ENCODE measurements at regions not wholly inside any gene's neighbourhood (a gene's known extent, or its start where the extent isn't known, plus 50 kb on each side); places are given as distances from the start of the nearest gene placed in this dataset.

- POLR2A ChIA-PET, result no interaction called here
- Mint-ChIP-seq H3K27ac (no peak overlapping the region), H3K4me1 (no peaks in the 10 kb centered on the region), H3K9me3 (no peaks in the 10 kb centered on the region), H3K27me3 (peaks cover 3% of the 10 kb centered on the region), H3K4me3 (no peak overlapping the region), H3K36me3 (no peaks in the 10 kb centered on the region)
- ATAC-seq (ENCODE audit: low read depth), result no peak
- DNase-seq, result no peak
These were observed 141.6 kb downstream of the FBXO8 start for GRCh38 chr4:174141876-174142275.

DNA sequence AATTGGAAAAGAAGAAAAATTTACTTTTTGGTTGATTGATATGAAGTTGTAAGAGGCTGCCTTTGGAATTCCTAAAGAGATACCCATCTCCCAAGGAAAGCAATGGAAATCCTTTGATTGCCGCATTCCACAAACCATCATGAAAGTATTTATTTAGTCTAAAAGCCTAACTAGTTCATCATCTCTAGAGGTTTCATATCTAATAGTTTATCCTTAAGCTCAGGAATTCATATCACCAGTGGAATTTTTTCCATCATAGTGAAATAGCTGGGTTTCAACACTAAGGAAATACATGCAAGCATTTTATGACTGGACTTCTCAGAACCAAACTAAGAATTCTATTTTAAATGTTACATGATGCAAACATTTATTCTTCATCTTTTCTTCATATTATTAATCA lies 144.9 kb downstream of the FBXO8 start:
- peaks cover 8% of the 10 kb centered on the region for H3K27me3 Mint-ChIP-seq
- H3K27ac Mint-ChIP-seq, result no peak overlapping the region
- H3K4me3 Mint-ChIP-seq, result no peak overlapping the region
- no peak for ATAC-seq (ENCODE audit: low read depth)
- no peaks in the 10 kb centered on the region for H3K4me1 Mint-ChIP-seq
- POLR2A ChIA-PET, result no interaction called here
- DNase-seq, result no peak
- no peaks in the 10 kb centered on the region for H3K36me3 Mint-ChIP-seq
- no peaks in the 10 kb centered on the region for H3K9me3 Mint-ChIP-seq

- Mint-ChIP-seq H3K27me3 (peaks cover 5% of the 10 kb centered on the region), H3K4me3 (no peak overlapping the region), H3K27ac (no peak overlapping the region), H3K9me3 (no peaks in the 10 kb centered on the region), H3K36me3 (no peaks in the 10 kb centered on the region), H3K4me1 (no peaks in the 10 kb centered on the region)
- ATAC-seq (ENCODE audit: low read depth) (no peak), DNase-seq (no peak)
- POLR2A ChIA-PET, result no interaction called here
These were observed 145.8 kb downstream of the FBXO8 start for GRCh38 chr4:174137698-174138097.

- H3K27me3 Mint-ChIP-seq, result peaks cover 5% of the 10 kb centered on the region
- no peak for ATAC-seq (ENCODE audit: low read depth)
- no peaks in the 10 kb centered on the region for H3K9me3 Mint-ChIP-seq
- no peak overlapping the region for H3K4me3 Mint-ChIP-seq
- H3K27ac Mint-ChIP-seq, result no peak overlapping the region
- POLR2A ChIA-PET, result no interaction called here
- H3K4me1 Mint-ChIP-seq, result no peaks in the 10 kb centered on the region
- no peaks in the 10 kb centered on the region for H3K36me3 Mint-ChIP-seq
- no peak for DNase-seq
These were observed 147.5 kb downstream of the FBXO8 start for GRCh38 chr4:174135936-174136406.

GRCh38 chr4:174135530-174135929 lies 147.9 kb downstream of the FBXO8 start:
- Mint-ChIP-seq H3K27me3 (peaks cover 5% of the 10 kb centered on the region), H3K4me1 (no peaks in the 10 kb centered on the region), H3K9me3 (no peaks in the 10 kb centered on the region), H3K4me3 (no peak overlapping the region), H3K27ac (no peak overlapping the region), H3K36me3 (no peaks in the 10 kb centered on the region)
- no peak for DNase-seq
- ATAC-seq (ENCODE audit: low read depth), result no peak
- POLR2A ChIA-PET, result no interaction called here

GRCh38 chr4:174134361-174134760 lies 149.1 kb downstream of the FBXO8 start:
- Mint-ChIP-seq H3K27ac (no peak overlapping the region), H3K4me1 (no peaks in the 10 kb centered on the region), H3K4me3 (no peak overlapping the region), H3K36me3 (no peaks in the 10 kb centered on the region), H3K9me3 (no peaks in the 10 kb centered on the region), H3K27me3 (peaks cover 5% of the 10 kb centered on the region)
- DNase-seq (no peak), ATAC-seq (ENCODE audit: low read depth) (no peak)
- POLR2A ChIA-PET, result no interaction called here

GRCh38 chr4:174133551-174133950 lies 149.9 kb downstream of the FBXO8 start:
- H3K4me3 Mint-ChIP-seq, result no peak overlapping the region
- POLR2A ChIA-PET, result no interaction called here
- no peak overlapping the region for H3K27ac Mint-ChIP-seq
- H3K27me3 Mint-ChIP-seq, result peaks cover 5% of the 10 kb centered on the region
- ATAC-seq (ENCODE audit: low read depth) (no peak), DNase-seq (no peak)
- no peaks in the 10 kb centered on the region for H3K9me3 Mint-ChIP-seq
- H3K36me3 Mint-ChIP-seq, result no peaks in the 10 kb centered on the region
- no peaks in the 10 kb centered on the region for H3K4me1 Mint-ChIP-seq

DNA sequence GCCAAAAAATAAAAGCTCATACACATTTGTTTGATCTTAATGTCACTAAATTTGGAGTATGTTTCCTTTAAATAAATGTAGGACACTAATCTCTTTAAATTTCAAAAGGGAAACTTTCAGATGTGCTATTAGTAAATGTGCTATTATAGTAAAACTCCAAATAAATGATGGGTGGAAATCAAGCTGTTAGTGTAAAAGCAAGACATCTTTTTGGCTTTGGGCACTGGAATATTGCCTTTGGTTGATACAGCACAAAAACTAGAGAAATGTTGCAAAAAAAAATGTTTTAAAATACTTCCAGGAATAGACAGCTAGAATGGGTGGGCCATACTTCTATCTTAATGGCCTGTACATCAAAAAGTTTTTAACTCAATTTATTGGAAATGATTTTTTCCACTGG lies 151.6 kb downstream of the FBXO8 start:
- H3K27ac Mint-ChIP-seq, result no peak overlapping the region
- no peaks in the 10 kb centered on the region for H3K36me3 Mint-ChIP-seq
- DNase-seq, result no peak
- peaks cover 5% of the 10 kb centered on the region for H3K27me3 Mint-ChIP-seq
- ATAC-seq (ENCODE audit: low read depth), result no peak
- H3K4me1 Mint-ChIP-seq, result no peaks in the 10 kb centered on the region
- H3K9me3 Mint-ChIP-seq, result no peaks in the 10 kb centered on the region
- H3K4me3 Mint-ChIP-seq, result no peak overlapping the region
- POLR2A ChIA-PET, result no interaction called here

GRCh38 chr4:174122705-174123104 lies 160.8 kb downstream of the FBXO8 start:
- H3K36me3 Mint-ChIP-seq, result no peaks in the 10 kb centered on the region
- peaks cover 2% of the 10 kb centered on the region for H3K4me1 Mint-ChIP-seq
- DNase-seq (no peak), ATAC-seq (ENCODE audit: low read depth) (no peak)
- POLR2A ChIA-PET, result no interaction called here
- H3K27ac Mint-ChIP-seq, result no peak overlapping the region
- no peaks in the 10 kb centered on the region for H3K9me3 Mint-ChIP-seq
- H3K27me3 Mint-ChIP-seq, result peaks cover 21% of the 10 kb centered on the region
- H3K4me3 Mint-ChIP-seq, result no peak overlapping the region

DNA sequence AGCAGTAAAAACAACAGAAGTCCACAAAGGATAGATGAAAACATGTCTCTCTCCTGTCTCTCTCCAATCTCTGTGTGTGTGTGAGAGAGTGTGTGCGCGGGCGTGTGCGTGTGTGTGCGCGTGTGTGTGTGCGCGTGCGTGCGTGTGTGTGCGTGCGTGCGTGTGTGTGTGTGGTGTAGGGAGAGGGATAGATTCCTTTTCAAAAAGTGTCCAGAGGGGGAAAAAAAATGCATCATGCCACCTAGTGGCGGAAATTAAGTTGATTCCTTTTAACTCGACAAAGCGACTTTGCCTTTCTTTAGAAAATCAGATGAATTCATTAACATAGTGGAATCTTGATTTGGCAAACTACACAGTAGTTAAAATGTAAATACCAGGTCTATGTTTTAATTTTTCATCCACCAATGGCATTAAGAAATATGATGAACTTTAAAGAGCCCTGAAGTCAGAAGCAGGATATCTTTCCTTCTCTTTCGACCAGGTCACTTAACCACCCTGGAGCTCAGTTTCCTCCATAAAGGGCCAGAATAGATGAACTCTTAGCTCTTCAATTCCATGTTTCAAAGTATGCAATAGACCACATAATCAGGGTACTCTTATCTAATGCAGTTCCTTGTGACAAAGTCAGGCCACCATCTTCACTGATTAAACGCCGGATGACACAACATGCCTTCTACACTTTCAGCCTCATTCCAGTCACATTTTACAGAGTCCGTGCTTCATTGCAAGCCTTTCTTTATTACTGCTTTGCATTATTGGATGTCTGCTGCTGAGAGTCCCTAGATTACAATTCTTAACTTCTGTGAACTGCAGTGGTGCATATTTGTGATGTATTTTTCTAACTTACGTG lies 162.8 kb downstream of the FBXO8 start:
- no peak overlapping the region for H3K27ac Mint-ChIP-seq
- peaks cover 21% of the 10 kb centered on the region for H3K27me3 Mint-ChIP-seq
- DNase-seq, result no peak

DNA sequence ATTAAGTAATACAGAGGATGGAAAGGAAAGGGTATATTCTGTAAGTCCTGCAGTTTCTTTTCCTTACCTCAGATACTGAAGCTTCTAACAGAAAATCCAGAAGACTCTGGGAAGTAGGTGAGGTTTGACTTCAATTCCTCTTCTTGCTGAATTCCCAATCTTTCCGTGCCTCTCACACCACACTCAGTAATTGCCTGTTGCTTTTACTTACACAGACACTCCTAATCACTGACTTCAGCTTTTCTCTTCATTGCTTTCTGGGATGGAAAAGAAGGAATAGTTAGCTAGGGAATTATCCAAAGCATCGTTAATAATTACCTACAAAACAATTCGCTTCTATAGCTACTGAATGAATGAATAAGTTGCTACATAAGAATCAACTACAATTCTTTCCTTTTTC lies 163.6 kb downstream of the FBXO8 start:
- H3K4me3 Mint-ChIP-seq, result no peak overlapping the region
- no peak overlapping the region for H3K27ac Mint-ChIP-seq
- POLR2A ChIA-PET, result no interaction called here
- ATAC-seq (ENCODE audit: low read depth) (no peak), DNase-seq (no peak)
- no peaks in the 10 kb centered on the region for H3K36me3 Mint-ChIP-seq
- H3K27me3 Mint-ChIP-seq, result peaks cover 21% of the 10 kb centered on the region
- no peaks in the 10 kb centered on the region for H3K9me3 Mint-ChIP-seq
- peaks cover 2% of the 10 kb centered on the region for H3K4me1 Mint-ChIP-seq

More for the DNA sequence above, 162.8 kb downstream of the FBXO8 start:
- Mint-ChIP-seq H3K9me3 (no peaks in the 10 kb centered on the region), H3K4me3 (peak overlapping the region; percentile 40), H3K36me3 (no peaks in the 10 kb centered on the region), H3K4me1 (peaks cover 2% of the 10 kb centered on the region)
- POLR2A ChIA-PET, result no interaction called here
- ATAC-seq (ENCODE audit: low read depth), result peak; percentile 33

- Mint-ChIP-seq H3K27me3 (peaks cover 21% of the 10 kb centered on the region), H3K4me1 (peaks cover 2% of the 10 kb centered on the region), H3K27ac (no peak overlapping the region), H3K36me3 (no peaks in the 10 kb centered on the region), H3K9me3 (no peaks in the 10 kb centered on the region), H3K4me3 (no peak overlapping the region)
- ATAC-seq (ENCODE audit: low read depth) (no peak), DNase-seq (no peak)
- POLR2A ChIA-PET, result no interaction called here
These were observed 164.4 kb downstream of the FBXO8 start for GRCh38 chr4:174119051-174119450.

- no peaks in the 10 kb centered on the region for H3K36me3 Mint-ChIP-seq
- H3K9me3 Mint-ChIP-seq, result no peaks in the 10 kb centered on the region
- POLR2A ChIA-PET, result no interaction called here
- no peak overlapping the region for H3K27ac Mint-ChIP-seq
- H3K27me3 Mint-ChIP-seq, result peaks cover 21% of the 10 kb centered on the region
- ATAC-seq (ENCODE audit: low read depth) (no peak), DNase-seq (no peak)
- no peak overlapping the region for H3K4me3 Mint-ChIP-seq
- peaks cover 2% of the 10 kb centered on the region for H3K4me1 Mint-ChIP-seq
These were observed 165.3 kb downstream of the FBXO8 start for GRCh38 chr4:174118171-174118570.

DNA sequence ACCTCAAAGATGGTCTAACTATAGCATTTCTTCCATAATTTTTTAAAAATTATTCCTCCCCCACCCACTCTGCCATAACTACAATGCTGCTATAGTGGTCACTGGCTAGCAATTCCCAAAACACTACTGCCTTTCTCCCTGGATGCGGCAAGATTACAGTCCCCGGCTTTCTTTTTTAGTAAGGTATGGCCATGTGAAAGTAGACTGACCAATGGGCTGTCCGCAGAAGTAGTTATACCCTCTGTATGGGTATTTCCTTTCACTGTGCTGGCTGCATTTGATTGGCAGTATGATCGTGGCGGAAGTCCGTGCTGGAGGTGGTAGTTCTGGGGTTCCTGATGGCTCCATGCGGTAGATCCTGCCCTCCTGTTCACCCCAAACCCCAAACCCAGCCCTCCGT lies 166.0 kb downstream of the FBXO8 start:
- DNase-seq, result no peak
- POLR2A ChIA-PET, result no interaction called here
- H3K4me1 Mint-ChIP-seq, result peaks cover 2% of the 10 kb centered on the region
- H3K27ac Mint-ChIP-seq, result no peak overlapping the region
- no peak for ATAC-seq (ENCODE audit: low read depth)
- no peaks in the 10 kb centered on the region for H3K9me3 Mint-ChIP-seq
- H3K4me3 Mint-ChIP-seq, result no peak overlapping the region
- H3K36me3 Mint-ChIP-seq, result no peaks in the 10 kb centered on the region
- H3K27me3 Mint-ChIP-seq, result peaks cover 16% of the 10 kb centered on the region
